Kidney capillary endothelial cell (primary cell): ENCODE measurements at regions not wholly inside any gene's neighbourhood (a gene's known extent, or its start where the extent isn't known, plus 50 kb on each side); places are given as distances from the start of the nearest gene placed in this dataset.

Source experiments
- DNase-seq: peaks from one replicate; pipeline ENCODE4 v3.0.0-alpha.2; 2018; ENCODE audit warnings: low spot score

DNA sequence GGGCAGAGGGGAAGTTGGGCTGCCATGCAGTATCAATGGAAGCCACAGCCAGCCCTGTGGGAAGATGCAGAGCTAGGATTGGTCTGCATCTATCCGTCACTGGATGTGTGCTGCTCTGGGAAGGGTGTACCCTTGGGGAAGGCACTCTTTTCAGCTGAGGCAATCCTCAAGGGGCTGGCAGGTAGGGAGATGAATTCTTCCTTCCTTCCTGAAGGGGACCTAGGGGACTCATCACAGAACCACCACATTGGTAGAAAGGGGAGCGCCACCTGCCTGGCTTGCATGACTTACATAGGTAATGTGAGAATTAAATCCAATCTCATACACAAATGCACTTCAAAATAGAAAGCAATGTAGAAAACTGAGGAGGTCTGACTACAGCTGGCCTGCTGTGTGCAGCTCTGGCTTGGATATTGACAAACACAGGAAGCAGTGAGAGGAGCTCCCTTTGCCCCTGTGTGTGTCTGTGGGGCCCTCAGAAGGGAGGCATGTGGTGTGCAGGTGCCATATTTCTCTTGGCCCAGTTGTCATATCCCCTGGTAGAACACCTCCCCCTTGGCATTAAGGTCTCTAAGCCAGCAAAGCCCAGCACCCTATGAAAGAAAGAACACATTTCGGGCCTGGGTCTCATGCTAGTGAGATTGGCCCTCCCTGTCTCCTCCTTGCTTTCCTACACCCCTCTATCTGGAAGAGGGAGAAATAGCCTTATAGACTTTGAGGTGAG is 260.3 kb upstream of the MOCS1 start:
- no peak for DNase-seq

DNA sequence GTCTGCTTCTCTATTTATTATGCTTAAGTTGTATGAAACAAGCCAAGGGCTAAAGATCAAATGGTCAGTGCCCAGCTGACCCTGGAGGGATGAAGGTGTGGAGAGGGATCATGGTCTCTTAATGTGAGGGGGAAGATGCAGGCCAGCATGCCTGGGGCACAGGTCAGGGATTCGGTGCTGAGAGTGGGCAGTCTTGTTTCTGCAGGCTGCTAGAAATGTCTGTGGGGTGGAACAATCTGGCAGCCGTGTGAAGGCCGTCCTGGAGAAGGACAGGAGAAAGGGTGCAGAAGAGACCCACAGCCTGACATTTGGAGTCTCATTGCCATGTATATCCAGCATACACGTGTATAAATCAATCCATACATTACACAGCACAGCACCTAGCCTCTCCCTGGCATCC is 258.3 kb upstream of the MOCS1 start:
- no peak for DNase-seq

DNA sequence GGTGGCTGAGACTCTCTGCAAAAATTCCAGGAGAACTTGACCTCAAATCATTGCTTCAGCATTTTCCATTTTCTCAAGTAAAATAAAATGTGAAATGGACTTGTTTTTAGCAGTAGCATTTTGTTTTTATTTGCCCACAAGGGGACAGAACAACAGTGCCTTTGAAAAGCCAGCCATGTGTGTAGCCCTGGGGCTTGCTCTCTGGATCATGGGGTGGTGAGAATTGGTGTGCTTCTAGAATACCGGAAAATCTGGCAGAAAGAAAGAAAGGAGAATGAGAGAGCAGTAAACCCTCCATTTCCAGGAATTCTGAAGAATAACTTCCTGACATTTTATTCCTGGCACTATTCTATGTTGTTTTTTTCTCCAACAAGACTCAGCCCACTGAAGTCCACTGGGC is 254.7 kb upstream of the MOCS1 start:
- no peak for DNase-seq

DNA sequence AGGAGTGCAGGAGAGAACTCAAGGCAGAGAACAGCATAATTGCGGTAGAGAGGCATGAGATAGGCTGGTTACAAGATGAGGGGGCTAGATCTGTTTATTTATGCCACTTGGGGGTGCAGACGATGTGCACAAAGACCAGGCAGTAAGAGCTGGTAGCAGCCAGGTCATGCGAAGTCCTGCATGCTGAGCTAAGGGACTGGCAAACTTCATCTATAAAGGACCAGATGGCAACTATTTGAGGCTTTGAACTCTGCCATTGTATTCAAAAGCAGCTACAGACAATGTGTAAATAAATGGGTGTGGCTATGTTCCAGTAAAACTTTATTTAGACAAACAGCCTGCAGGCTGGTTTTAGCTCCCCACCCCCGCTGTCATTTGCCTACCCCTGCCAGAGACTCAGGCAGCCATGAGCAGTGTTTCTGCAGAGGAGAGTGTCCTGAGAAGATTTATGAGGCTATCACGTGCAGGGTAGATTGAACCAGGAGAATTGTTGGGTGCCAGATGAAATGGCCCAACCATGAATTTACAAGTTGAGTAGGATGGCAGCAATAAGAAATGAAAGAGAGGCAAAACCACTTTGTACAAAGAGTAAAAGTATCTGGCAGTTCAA is 253.4 kb upstream of the MOCS1 start:
- no peak for DNase-seq

DNA sequence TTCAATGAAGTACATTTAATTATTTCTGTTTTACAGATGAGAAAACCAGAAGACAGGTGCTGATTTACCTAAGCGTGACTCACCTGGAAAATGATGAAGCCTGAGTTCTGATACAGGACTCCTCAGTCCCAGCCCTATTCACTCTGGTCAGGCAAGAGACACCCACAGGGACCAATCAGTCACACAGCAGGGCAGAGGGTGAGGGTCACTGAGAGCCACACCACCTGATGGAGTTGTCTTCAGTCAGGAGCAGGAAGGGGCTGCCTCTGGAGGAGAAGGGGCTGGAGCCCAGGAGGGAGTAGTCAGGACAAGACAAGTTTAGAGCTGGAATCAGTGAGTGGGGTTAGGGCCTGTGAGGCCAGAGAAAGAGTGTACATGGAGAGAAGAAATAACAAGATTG is 251.2 kb upstream of the MOCS1 start:
- no peak for DNase-seq

DNA sequence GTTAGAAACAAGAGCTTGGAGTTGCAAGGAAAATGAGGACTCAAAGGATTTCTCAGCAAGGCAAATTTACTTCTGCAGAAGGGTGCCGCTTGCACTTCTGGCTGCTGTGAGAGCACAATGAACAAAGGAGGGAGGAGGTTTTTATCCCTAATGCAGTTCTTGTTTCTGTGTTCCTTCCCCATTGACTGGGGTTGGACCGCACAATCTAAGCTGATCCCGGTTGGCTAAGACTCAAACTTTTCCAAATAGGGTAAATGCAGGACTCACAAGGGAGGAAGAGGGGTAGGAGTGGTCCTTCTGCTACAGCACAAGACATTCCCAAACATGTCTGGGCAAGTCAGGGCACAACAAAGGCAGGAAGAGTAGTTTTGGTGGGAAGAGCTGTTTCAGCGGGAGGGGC is 249.6 kb upstream of the MOCS1 start:
- DNase-seq, result no peak

DNA sequence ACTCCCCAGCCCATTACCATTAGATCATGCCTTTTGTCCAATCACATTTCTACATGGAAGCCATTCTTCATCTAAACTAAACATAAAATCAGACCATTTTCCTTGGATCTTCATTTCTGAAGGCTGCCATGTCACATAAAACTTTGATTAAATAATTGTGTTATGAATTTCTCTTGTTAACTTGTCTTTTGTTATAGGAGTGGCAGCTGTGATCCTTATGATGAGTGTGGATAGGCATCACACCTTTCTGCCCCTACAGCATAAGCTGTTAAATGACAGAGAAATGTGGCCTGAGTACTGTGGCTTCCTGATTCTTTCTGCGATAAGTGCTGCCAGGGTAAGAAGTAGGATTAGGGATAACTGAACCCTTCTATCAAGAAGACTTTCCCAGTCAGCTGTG is 247.1 kb upstream of the MOCS1 start:
- DNase-seq, result no peak

DNA sequence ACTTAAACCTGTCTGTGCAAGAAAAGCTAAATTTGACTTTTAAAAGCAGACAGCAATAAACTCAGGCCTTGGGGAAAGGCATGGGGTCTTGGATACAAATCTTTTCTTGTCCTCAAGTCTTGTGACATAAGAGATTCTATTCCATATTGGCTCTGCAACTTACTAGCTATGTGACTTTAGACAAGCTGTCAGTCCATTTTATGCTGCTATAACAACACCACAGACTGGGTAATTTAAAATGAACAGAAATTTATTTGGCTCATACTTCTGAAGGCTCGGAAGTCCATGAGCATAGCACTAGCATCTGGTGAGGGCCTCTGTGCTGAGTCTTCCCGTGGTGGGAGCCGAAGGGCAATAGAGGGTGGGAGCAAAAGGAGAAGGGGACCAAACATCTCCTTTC is 246.0 kb upstream of the MOCS1 start:
- no peak for DNase-seq

DNA sequence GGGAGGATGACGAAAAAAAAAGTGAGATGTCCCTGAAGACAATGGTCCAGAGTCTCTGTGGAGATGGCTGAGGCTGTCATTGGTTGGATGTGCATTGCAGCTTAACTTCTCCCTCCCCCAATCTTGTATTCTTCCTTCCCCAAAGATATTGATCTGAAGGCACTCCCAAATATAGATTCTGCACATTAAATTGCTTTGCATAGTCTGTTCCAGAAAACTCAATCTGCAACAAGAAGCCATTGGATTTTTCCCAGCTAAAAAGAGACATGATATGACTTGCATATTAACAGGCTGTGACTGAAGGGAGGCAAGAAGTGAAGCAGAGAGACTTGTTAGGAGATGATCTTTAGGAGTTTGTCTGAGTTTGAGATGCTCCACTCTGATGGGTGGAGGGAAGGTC is 245.2 kb upstream of the MOCS1 start:
- no peak for DNase-seq

DNA sequence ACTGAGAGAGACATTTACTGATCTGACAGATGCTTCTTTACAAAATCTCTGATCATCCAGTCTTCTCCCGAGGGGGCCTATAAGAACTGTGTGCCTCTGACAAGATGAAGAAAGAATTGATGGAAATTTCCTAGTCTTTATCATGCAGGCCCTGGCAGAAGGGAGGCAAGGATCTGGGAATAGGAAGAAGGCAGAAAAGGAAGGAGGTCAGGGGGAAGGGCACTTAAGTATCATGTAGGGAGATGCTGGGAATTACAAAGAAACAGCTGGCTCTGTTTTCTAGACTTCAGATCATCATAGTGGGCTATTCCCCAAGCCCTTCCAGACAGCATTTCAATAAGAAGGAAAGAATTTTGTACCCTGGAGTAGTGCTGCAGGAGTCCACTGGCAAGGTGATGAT is 243.3 kb upstream of the MOCS1 start:
- no peak for DNase-seq

DNA sequence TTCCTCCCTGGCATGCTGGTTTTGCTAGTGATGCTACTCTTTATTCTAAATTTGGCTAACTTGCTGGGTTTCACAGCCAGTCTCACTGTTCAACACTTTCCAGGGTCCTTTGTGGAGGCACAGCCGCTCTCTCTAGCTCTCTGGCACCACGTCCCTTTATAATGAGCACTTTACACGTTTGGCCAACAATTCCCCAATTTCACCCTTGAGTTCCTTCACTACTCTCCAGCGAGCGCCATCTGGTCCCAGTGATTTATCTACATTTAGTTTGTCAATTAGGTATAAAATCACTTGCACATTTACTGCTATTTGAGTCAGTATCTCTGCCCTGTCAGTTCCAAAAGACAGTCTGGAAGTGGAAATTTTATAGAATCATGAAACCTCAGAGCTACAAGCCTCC is 241.9 kb upstream of the MOCS1 start:
- no peak for DNase-seq

DNA sequence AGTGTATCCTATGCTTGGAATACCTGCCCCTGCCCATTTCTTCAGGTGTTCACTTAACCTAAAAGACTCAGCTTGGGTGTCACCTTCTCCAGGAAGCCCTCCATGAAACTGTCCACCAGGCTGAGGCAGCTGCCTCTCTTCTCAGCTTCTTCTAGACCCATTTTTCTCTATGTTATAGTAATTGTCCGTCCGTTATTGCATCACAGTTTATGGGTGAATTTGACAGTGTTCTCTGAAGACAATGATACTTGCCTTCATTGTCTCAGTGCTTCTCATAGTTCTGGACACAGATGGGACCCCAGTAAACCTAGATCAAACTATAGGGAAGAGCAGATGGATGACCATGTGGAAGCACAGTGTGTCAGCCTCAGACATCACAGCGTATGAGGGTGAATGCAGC is 238.0 kb upstream of the MOCS1 start:
- DNase-seq, result no peak

DNA sequence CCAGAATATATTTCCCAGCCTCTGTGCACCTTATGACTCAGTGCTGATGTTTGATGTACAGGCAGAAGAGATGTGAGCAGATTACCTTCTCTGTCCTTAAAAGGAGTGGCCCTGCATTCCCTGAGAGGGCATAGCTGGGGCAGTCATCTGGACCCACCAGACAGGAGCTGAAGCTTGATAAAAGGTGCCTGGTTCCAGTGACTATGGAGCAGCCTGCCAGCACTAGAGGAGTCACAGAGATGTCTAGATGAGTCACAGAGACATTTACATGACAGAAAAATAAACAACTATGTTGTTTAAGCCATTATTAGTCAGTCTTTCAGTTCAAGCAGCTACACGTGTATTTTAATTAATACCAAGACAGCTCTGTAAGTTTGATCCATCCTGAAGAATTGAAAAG is 237.1 kb upstream of the MOCS1 start:
- no peak for DNase-seq

DNA sequence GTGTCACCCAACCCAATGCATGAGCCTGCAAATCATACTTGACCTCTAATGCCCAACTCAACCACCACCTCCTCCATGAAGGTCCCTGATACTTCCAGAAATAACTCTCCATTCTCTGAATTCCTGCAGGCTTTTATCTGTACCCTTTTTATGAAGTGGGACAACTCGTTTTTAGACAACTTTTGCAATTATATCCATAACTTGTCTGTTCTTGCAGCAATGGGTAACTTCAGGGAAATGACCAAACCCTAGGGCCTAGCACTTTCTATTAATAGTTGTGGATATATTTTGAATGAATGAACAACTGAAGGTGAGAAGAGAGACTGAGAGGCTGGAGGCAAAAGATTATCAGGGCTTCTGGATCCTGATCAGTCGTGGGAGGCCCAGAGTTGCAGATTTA is 236.6 kb upstream of the MOCS1 start:
- no peak for DNase-seq

DNA sequence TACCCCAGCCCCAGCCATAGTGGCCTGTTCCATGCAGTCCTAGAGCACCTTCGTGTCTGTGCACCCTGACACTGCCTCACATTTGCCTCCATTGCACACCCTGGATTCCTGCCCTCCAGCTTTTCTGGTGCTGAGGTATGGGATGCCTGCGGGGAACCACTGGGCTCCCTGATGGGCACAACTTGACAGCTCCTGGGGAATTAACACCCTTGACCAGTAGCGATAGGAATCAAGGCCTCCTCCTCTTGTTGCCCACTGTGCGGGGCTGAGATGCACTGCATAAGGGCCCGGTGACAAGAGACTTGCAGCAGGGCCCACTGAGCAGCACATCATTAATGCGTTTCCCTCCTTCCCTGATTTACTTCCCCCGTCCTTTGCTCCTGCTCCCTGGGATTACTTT is 235.6 kb upstream of the MOCS1 start:
- DNase-seq, result no peak

DNA sequence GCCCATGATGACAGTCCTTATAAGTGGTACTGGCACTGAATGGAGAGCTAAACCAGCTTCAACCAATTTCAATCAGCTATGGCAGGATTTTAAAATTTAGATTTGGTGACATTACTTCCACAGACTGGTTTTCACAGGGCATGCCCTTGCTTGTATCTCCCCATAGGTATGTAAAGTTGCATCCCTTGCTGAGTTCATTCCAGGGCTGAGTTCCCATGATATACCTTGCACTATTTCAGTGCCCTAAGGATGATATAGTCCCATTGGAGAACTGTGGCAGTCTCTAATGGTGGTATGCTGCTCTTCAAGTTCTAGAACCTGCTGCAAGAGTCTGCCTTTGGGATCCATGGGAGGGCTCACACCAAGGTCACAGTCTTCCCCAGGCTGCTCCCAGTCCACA is 232.7 kb upstream of the MOCS1 start:
- DNase-seq, result no peak

DNA sequence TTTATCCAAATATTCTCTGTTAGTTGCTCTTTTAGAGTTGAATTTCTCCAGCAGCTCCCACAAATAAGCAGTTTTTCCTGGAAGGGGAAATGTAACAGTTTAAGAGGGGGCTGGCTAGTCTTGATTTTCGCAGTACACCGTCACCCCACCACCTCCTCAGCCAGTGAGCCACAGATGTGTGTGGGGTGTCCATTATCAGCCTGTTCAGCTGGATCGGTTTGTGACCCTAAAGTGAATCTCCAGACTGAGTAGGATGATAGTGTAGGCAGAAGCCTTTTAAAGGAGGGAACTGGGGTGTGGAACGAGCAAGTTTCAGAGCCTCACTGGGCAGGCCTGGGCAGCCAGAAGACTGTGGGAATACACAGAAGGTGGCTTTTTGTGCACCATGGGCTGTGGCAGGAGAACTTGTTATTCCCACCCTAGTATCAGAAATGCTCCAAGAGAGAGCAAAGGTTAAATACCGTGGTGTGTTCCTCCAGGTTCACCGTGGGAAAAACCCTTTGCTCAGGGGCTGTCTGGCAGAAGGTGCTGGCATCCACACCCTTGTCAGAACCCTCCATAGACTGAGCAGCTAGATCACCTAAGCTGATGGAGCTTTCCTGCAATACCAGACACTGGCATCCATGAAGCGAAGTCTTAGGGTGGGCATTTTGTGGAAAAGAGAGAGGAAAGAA is 230.9 kb upstream of the MOCS1 start:
- DNase-seq, result no peak

DNA sequence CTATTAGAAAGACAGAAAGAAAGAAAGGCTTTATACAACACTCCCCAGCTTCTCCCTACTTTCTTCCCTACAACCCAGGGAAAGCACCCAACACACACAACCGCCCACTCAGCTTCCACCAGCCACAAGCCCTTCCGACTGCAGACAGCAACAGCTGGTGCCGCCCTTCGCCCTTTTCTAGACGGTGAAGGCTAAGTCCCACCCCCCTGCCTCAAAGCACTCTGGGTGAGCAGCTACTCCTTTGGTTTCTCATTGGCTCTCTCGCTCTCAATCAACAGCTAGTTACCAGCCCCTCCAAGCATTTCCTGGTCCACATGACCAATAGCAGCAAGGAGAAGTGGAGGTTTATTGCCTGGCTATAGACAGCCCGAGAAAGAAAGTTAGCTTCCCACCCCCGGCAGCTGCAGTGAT is 230.1 kb upstream of the MOCS1 start:
- no peak for DNase-seq

DNA sequence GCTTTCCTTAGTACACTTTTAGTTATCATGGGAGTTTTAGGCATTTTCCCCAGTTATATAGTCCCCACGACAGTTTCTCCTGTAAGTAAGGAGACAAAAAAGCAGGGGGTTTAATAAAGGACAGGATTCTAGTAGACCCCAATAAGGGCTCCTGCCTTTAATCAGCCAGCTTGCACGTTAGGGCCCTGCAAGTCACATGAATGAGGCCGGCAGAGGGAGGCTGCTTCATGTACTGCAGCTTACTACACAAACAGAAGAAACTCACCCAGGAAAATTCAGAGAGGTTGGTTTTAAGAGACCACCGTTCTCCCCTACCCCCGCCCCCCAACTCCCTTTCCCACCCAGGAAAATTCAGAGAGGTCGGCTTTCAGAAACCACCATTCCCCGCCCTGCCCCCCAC is 229.7 kb upstream of the MOCS1 start:
- no peak for DNase-seq

DNA sequence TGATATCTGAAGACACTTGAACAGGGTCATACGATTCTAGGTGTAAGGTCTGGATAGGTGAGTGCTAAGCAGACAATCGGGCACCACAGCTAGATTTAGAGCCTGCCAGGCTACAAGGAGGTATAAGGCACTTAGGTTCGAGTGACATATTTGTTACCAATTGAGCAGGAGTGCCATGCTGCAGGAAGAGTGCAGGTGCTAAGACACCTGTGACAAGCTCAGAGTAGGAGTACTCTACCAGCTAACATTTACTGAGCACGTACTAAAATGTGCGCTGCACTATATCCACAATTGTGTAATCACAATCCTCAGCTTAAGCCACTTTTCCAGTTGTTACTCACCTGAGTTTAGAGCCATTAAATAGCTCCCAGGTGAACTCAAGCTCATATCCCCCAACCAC is 227.8 kb upstream of the MOCS1 start:
- no peak for DNase-seq

DNA sequence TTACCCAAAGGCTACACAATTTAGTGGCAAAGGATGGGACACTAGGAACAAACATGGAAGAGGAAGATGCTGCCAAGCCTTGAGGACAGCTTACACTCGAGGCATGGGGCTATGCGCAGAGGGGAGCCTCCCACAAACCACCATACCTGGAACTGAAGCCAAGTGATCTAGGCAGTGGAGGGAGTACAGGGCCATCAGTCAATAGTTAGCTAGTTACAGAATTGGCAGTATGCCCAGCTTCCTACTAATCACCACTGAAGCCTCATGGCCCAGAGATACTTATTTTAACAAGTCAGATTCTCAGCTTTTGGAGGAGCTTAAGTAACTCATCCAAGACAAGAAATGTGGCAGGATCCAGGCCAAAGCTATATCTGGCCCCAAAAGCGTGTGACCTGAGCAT is 226.6 kb upstream of the MOCS1 start:
- no peak for DNase-seq

DNA sequence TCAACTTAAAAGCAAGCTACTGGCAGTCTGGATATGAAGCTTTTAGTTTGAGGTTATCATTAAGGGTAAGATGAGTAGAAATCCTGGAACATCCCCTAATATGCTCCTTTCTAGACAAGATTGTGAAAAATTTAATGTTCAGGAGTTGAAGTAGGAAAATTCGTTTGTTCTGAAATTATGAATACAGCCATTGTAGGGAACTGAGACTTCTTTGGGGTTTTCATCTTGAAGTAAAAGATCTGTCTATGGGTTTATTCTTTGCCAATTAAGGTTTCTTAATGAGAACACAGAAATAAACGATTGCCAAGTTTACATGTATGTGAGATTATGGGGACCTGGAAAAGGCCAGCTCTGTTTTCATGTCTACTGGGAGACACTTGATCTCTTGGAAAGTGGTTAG is 225.6 kb upstream of the MOCS1 start:
- DNase-seq, result no peak

DNA sequence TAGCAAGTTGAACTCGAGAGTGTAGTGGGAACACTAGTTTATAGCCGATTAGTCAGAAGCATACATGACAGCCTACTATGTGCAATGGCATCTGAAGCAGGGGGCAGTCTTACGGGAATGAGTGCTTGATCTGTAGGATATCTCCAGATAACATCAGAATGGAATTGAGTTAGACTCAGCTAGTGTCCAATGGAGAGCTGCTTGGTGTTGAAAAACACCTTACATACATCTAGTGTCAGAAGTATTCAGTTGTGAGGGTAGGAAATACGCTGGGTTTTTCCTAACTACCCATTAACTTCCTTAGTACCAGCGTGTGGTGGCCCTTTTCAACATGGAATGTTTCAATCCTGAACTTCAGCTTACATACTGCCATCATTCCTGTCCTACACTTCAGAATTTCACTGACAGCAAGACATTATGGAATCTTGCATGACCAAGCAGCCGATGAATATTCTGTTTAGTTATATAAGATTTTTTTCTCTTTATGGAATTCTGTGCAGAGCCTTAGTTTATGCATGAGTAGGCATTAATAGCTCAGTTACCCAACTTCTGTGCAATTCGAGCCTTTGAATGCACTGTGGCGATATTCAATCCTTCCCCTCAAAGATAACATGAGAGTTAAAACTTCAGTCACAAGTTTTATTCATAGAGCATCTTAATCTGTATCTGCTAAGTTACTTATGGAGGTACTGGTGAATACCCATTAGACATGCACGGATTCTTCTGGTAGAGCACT is 218.6 kb upstream of the MOCS1 start:
- DNase-seq, result no peak
